T47D (cell line): ENCODE measurements at regions not wholly inside any gene's neighbourhood (a gene's known extent, or its start where the extent isn't known, plus 50 kb on each side); places are given as distances from the start of the nearest gene placed in this dataset.
"Not testable (repeated sequence)": the region's sequence is repeated elsewhere in the genome, so short reads cannot be mapped to it uniquely, and the experiment has no call there.

Experiments
- DNase-seq, 2 experiments: peaks; one replicate each; pipeline versions ENCODE4 v3.0.0 to v3.0.0-alpha.2; 2011 to 2012; ENCODE audit warnings: low read depth in 1 of 2, low spot score in 1 of 2
- JUND ChIP-seq: IDR thresholded peaks from 2 replicates; pipeline ENCODE4 v1.6.1; 2012; ENCODE audit warnings: low read depth
- in situ Hi-C: cut with HindIII; loops from 2 replicates; pipeline ENCODE4 v1.10.0; 2016; ENCODE audit warnings: low sequenced_read_pairs, low pct_unique_long_range_greater_than_20kb

DNA sequence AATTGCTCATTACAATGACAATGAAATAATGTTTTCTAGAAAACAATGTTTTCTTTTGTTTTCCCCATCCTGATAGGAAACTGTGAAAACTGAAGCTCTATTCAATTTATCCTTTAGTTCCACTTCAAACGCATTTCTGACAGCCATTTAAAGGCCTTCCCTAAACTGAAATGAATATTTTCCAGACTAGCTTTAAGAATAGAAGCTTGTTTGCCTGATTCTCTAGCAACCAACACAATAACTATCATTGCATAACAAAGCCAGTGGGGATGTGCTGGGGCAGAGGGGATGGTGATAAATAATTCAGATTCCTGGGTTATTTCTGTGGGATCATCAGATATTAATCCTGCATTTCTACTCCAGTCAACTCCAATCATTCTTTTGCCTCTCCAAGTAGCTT is 427.1 kb downstream of the RND3 start:
- DNase-seq = no peak
- in situ Hi-C loops = no loop called here
- no peak for TF ChIP-seq JUND

DNA sequence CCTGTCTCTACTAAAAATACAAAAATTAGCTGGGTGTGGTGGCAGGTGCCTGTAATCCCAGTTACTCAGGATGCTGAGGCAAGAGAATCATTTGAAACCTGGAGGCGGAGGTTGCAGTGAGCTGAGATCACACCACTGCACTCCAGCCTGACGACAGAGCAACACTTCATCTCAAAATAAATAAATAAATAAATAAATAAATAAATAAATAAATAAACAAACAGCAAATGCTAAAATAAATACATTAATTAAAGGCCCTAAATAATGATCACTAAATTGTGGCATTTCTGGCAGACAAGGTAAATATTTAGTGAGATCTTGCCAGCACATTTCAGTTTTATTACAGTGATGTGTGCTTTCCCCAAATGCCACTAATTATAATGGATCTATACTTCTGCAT is 427.8 kb downstream of the RND3 start:
- in situ Hi-C loops, DNase-seq: not testable (repeated sequence)

DNA sequence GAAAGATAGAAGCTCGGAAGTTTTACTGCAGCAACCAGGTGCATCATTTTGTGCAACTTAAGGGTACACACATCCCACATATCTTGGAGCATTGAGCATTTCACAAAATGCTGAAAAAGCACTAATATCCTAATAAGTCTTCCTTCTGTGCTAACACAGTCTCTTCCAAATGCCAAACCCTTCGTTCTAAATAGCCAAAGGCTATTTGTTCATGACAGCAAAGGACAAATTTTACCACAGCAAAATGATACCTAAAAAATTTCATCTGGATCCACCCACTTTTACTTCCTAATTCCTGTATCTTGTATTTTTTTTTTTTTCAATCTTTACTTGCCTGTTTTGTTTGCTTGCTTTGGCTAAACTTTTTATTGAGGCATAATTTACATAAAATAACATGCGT is 435.0 kb downstream of the RND3 start:
- DNase-seq = no peak
- no peak for TF ChIP-seq JUND
- in situ Hi-C loops = no loop called here

DNA sequence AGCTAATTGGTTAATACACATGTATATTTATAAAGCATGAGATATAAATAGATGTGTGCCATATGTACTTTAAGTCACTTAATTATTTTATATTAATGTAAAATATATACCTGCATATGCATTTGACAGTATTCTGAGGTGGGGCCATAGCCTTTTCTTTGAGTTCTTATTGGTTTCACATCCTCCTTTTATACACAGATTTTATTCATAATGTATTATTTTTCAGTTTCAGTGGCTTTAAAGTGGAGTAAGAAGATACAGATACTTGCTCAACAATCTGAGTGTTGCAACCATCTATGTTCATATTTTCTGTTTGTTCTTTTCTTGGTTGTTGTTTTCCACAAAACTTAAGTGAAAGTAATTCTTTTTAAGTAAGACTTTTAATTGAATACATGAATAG is 436.5 kb downstream of the RND3 start:
- in situ Hi-C loops = no loop called here
- no peak for DNase-seq
- no peak for TF ChIP-seq JUND

DNA sequence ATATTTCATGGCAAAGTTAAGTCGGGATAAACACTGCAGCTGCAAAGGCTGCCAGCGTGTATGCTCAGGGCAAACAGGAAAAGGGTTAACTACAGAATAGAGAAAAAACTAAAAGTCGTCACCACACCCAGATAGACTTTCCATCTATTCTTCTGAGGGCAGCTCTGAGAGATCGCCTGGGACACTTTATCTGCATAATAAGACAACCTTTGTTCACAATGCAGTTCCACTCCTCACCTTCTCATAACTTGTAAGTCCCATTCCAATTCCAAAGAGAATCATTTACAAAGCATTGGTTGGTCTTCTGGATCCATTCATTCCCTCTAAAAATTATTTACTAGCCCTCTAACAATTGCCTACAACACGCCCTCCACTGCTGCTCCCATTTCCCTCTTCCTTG is 437.4 kb downstream of the RND3 start:
- no peak for DNase-seq
- TF ChIP-seq JUND = no peak
- in situ Hi-C loops = no loop called here

DNA sequence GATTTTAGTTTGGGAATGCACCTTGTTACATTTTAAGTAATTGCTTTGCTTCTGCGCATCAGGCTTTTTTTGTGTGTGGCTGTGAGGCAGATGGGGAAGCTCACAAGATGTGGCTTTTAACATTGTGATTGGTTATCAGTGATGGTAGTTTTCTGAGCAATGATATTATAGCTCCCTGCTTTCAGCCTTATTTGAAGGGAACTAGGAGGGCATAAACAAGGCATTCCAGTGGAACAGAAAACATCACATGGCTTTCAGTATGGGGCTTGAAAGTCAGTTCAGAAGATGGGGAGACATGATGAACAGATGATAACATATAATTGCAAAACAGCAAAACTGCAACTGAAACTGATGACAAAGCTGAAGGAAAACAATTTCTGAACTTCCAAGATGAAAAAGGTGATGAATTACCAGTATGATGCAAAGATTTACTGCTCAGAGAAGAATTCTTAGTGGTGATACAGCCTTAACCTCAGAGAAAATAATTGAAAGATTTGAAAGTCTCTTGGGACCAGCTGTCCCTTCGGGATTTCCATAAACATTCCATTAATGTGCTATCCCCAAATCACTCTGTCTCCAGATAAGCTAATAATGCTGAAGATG is 439.7 kb downstream of the RND3 start:
- DNase-seq = no peak
- no peak for TF ChIP-seq JUND
- in situ Hi-C loops = no loop called here

DNA sequence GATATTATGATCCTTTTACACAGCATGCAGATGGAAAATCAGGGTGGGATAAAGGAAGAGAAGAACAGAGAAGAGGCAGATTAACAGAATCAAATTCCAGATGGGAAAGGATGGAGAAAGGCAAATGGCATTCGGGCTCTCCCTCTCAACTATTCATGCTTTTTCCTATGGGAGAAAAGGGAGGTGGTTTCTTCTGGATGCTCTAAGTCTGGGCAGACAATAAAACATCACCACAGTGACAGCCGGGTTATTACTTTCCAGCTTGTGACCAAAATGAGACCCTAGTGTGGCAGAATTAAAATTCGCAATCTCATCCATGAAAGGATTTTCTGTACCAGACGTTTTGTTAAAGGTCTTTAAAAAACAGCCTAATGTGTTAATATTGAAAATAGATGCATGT is 440.7 kb downstream of the RND3 start:
- in situ Hi-C loops = no loop called here
- TF ChIP-seq JUND = no peak
- no peak for DNase-seq

DNA sequence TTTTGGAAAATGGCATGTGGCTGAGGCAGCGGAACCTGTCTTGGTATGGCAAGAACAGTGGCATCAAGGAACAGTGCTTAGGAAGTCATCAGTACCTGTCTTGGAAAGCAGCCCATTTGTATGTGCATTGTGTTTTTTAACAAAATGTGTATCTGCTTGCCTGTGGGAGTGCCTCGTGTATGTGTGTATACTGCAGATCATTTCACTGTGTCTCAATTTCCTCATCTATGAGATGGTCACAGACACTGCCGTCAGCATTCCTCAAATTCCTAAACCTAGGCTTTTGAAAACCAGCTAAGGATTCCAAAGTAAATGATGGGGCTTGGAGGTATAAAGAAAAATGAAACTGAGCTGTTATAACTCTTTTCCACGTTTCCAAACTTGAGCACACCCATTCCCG is 441.3 kb downstream of the RND3 start:
- DNase-seq = peak in 1 of 2 experiments; percentile 30
- TF ChIP-seq JUND = no peak
- in situ Hi-C loops = no loop called here

DNA sequence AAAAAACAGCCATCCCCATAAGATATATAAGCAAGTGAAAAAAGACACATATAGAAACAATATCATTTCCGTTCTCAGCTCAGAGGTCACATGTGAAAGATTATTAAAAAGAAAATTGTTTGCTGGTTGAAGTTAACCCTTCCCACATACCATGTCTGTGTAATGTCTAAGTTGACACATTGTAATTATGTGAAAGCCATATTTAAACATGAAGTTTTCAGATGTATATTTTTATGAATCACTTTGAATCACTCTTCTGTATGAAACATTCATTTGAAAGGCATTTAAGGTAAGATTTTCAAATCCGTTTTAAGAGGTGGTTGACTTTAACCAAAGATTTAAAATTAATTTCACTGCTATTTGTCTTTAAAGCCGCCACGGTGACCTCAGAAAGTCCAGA is 441.9 kb downstream of the RND3 start:
- no peak for DNase-seq
- in situ Hi-C loops = no loop called here
- no peak for TF ChIP-seq JUND

DNA sequence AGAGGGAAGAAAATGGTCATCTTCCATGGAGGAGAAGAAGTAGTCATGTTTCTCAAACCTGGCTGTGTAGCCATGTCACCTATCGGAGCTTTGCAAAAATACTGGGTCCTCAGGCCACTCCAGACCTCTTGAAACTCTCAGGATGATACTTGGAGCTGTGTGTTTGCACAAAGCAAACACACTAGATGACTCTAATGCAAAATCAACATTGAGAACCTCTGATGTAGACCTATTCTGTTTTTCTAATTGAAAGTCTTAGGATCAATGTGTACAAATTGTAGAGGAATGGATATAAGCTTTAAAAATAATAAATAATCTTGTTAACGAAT is 444.3 kb downstream of the RND3 start:
- no peak for TF ChIP-seq JUND
- in situ Hi-C loops = no loop called here
- DNase-seq = no peak

DNA sequence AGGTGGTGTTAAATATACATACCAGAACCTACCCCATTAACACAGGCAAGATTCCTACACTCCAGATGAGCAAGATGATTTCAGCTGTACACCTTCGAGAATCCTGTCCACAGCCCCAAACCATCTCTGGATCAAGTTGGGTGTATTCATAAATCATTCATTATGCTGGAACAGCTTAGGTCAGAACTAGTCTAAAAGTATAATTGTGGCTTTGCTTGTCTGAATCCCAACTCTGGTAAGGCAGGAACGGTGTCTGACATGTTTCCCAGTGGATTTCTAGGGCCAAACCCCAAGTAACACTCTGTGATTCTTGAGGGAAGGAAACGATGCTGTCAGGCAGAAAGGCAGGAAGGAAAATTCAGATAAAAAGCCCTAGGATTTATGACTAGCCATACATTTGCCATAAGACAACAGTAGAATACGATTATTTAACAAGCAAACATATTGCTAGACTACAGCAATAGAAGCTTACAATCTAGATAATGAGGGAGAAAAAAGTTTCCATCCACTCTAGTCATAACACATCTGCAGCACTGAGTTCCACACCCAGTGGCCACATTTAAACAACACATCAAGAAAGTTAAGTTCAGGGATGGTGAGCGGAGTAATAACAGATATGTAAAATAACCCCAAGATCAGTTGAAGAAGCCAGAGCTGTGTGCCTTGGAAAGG is 444.8 kb downstream of the RND3 start:
- in situ Hi-C loops = no loop called here
- no peak for DNase-seq
- no peak for TF ChIP-seq JUND

DNA sequence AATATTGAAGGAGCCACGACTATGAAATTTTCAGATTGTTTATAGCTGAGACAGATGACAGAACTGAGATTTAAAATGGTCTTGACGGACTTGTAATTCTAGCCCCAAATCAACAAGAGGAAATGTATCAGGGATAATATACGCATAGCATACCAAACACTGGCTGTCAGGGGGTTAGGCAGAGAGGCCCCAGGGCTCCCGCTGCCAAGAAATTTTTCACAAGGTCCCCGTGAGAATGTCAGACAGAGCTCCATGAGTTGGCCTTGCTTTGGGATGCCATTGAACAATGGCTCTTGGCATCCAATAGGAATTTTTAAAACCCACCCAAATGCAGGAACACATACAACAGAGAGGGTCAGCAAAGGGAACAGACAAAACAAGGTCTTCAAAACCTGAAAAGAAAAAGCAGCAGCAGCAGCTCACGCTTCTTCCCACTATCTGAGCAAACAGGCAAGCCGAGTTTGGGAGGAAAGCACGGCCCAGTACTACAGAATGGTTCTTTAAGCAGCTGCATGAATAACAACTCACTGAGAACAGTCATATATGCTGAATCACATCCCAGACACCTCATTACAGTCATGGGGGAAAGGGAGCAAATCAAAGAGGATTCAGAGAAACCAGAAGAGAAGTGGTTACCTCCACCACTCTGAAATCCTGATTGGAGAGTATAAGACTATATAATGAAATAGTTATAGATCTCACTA is 445.6 kb downstream of the RND3 start:
- no peak for DNase-seq
- TF ChIP-seq JUND = no peak
- in situ Hi-C loops = no loop called here

DNA sequence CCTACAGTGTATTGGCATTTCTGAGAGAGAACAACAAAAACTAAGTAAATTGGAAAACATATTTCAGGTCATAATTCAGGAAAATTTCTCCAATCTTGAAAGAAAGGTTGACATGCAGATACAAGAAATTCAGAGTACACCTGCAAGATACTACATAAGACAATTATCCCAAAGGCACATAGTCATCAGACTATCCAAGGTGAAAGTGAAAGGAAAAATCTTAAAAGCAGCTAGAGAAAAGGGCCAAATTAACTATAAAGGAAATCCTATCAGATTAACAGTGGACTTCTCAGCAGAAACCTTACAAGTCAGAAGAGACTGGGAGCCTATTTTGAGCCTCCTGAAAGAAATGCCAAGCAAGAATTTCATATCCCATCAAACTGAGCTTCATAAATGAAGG is 449.0 kb upstream of the MMADHC start:
- no peak for TF ChIP-seq JUND
- in situ Hi-C loops = no loop called here

DNA sequence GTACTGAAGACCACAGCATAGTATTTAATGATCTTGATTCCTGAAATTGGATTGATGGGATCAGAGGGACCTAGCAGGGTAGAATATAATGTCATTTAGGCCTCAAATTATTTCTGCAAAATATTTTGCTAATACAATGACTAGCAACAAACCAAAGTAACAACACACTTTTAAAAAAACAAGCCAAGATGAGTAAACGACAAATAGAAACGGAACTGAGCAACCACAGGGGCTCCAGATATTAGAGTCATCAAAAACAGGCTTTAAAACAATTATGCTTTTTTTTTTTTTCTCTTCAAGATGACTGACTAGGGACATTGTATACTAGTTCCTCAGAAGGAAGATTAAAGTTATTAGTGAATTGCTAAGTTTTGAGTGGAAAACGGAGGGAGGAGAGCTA is 447.1 kb upstream of the MMADHC start:
- TF ChIP-seq JUND = no peak
- DNase-seq = no peak
- in situ Hi-C loops = no loop called here

More for the DNA sequence above, 449.0 kb upstream of the MMADHC start:
- no peak for DNase-seq
